Heart left ventricle (tissue), 16 donors: ENCODE measurements at regions not wholly inside any gene's neighbourhood (a gene's known extent, or its start where the extent isn't known, plus 50 kb on each side); places are given as distances from the start of the nearest gene placed in this dataset.

Experiments
- ATAC-seq, 4 donors: fragments of 200-7000 bp; cut with Tn5 transposase; one replicate each; pipeline ENCODE4 v1.9.1; 2020 to 2022; ENCODE audit warnings: moderate library complexity in 4 of 4, mild to moderate bottlenecking in 3 of 4, moderate number of reproducible peaks in 1 of 4
- DNase-seq, 5 donors: peaks; one replicate each; pipeline ENCODE4 v3.0.0-alpha.2; 2020
- H3K27ac ChIP-seq, 12 donors: fragments of 200-600 bp; sonication (generic) in 4 of 12; one replicate each; pipeline versions ENCODE4 v1.5.0 to v1.8.0; 2016 to 2022; ENCODE audit warnings: mild to moderate bottlenecking in 2 of 12
- H3K27me3 ChIP-seq, 9 donors: fragments of 200-600 bp; sonication (generic) in 2 of 9; one replicate each; pipeline versions ENCODE4 v1.5.1 to v1.8.0; 2016 to 2022; ENCODE audit warnings: mild to moderate bottlenecking in 3 of 9
- H3K36me3 ChIP-seq, 9 donors: fragments of 200-600 bp; sonication (generic) in 2 of 9; one replicate each; pipeline versions ENCODE4 v1.5.0 to v1.8.0; 2018 to 2022; ENCODE audit warnings: mild to moderate bottlenecking in 2 of 9
- H3K4me1 ChIP-seq, 12 donors: fragments of 200-600 bp; sonication (generic) in 4 of 12; one replicate each; pipeline versions ENCODE4 v1.5.0 to v1.8.0; 2016 to 2022; ENCODE audit warnings: mild to moderate bottlenecking in 3 of 12
- H3K4me3 ChIP-seq, 12 donors: fragments of 200-600 bp; sonication (generic) in 4 of 12; one replicate each; pipeline versions ENCODE4 v1.5.0 to v1.8.0; 2017 to 2022; ENCODE audit warnings: mild to moderate bottlenecking in 9 of 12, moderate library complexity in 4 of 12
- H3K9me3 ChIP-seq, 12 donors: fragments of 200-600 bp; sonication (generic) in 4 of 12; one replicate each; pipeline versions ENCODE4 v1.5.0 to v1.8.0; 2016 to 2022; ENCODE audit warnings: mild to moderate bottlenecking in 1 of 12
- POLR2A ChIP-seq, 2 donors: fragments of 450-650 bp; IDR thresholded peaks; one replicate each; pipeline ENCODE4 v1.6.1; 2017; ENCODE audit warnings: antibody characterized with exemption in 2 of 2, mild to moderate bottlenecking in 2 of 2, moderate library complexity in 2 of 2
- WGBS, 4 donors: extraction: QIAGEN DNeasy Blood & Tissue Kit in 2 of 4; methylation state at CpG; one replicate each; pipeline versions ENCODE4 v1.1.5 to v1.1.7; 2013 to 2018; 5-methylcytosine and 5-hydroxymethylcytosine counted together
- intact Hi-C, 10 donors: fragments of 100-400 bp; cut with DNase I; formaldehyde crosslinking; loops; one replicate each; pipeline versions ENCODE4 v1.11.1 to v1.14.2; 2022
- TF ChIP-seq, protein P1 (sequence below), 12 donors: fragments of 200-600 bp; sonication (generic) in 4 of 12; IDR thresholded peaks; one replicate each; pipeline versions ENCODE4 v1.5.0 to v1.8.0; 2018 to 2022; ENCODE audit warnings: antibody characterized with exemption in 12 of 12, mild to moderate bottlenecking in 5 of 12
- donor health status: ischemic (EF 13 %, LVEDD 7.1; RV severe dilation, severe dysfunction).
- donor health status: healthy with polysubstance abuse.
- donor health status: DM: no; HTN: yes; CAD: no.
- donor health status: DM: no; HTN: no; CAD: no.
- donor health status: ischemic (EF 25% LVEDD 6.9; RV normal size, moderate dysfunction).
- donor health status: ischemic (EF 25% LVEDD 5.7; RV mildly dilated, moderate dysfunction).
- donor health status: healthy.
- donor health status: DM: yes; HTN: yes; CAD: no.
- donor health status: ischemic (EF 35%, LVEDD 5.7; RV mildly dilated, moderate dysfunction).
- donor health status: nonischemic (EF 11% LVEDD 7.7; RV severe dilation, severe dysfunction).
- donor health status: DM: yes; HTN: yes; CAD: no.
- donor health status: PGD.
- donor health status: ischemic (EF 29% LVEDD 5.4; RV normal size, mild dysfunction).
- donor health status: nonischemic (EF 23%, LVEDD 6.1; RV moderate dilation, normal function).

DNA sequence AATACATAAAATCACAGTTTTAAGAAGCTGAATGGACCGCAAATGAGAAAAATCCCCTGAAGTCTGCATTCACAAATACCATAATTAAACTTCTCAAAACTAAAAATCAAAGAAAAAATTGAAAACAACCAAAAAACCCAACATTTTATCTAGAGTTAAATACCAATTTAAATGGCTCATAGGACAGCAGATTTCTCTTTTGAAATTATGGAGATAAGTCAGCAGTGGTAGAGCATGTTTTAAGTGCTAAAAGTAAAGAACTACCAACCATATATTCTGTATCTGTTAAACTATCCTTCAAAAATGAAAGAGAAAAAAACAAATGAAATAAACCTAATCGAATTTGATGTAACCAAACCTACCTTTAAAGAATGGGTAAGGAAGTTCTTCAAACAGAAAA is 862.8 kb downstream of the TAF11L14 start:
- 66 to 71% (median 68%) methylated on average over 2 of the region's 2 CpGs for WGBS, 4 donors
- Histone ChIP-seq H3K9me3 (peaks cover 0 to 23% (median 2%) of the 10 kb centered on the region in 12 donors), H3K27me3 (no peaks in the 10 kb centered on the region), H3K4me1 (no peaks in the 10 kb centered on the region), H3K36me3 (no peaks in the 10 kb centered on the region), H3K4me3 (no peak overlapping the region), H3K27ac (no peak overlapping the region)
- ATAC-seq: no peak
- intact Hi-C loops: no loop called here
- TF ChIP-seq, protein P1, sequence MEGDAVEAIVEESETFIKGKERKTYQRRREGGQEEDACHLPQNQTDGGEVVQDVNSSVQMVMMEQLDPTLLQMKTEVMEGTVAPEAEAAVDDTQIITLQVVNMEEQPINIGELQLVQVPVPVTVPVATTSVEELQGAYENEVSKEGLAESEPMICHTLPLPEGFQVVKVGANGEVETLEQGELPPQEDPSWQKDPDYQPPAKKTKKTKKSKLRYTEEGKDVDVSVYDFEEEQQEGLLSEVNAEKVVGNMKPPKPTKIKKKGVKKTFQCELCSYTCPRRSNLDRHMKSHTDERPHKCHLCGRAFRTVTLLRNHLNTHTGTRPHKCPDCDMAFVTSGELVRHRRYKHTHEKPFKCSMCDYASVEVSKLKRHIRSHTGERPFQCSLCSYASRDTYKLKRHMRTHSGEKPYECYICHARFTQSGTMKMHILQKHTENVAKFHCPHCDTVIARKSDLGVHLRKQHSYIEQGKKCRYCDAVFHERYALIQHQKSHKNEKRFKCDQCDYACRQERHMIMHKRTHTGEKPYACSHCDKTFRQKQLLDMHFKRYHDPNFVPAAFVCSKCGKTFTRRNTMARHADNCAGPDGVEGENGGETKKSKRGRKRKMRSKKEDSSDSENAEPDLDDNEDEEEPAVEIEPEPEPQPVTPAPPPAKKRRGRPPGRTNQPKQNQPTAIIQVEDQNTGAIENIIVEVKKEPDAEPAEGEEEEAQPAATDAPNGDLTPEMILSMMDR (IDR thresholded peaks at IDR 0.05): no peak
- TF ChIP-seq POLR2A (IDR thresholded peaks at IDR 0.05): no peak
- no peak for DNase-seq

DNA sequence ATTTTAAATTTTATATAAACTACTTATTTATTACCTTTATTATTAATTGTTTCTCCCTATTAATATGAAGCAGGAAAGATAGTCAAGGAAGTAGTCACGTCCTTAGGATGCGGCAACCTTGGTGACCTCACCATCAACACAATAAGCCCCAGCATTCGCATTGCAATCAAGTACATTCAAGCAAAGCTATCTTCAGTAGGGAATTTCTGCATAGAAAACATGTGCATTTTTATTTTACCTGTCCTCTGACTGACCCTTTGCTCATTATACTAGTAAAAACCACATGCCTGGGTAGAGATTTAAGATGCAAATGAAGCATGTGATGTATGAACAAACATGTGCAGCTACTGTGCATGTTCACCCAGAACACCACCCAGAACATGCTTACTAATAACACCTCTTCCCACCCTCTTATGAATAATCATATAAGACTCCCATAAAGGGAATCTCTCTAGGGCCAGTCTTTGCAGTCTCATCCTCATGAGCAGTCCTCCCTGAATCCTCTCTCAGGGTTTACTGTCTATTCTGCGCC is 869.6 kb downstream of the TAF11L14 start:
- intact Hi-C loops: no loop called here
- Histone ChIP-seq H3K4me1 (no peaks in the 10 kb centered on the region), H3K27ac (no peak overlapping the region), H3K36me3 (no peaks in the 10 kb centered on the region), H3K9me3 (peaks cover 0 to 12% (median 0%) of the 10 kb centered on the region in 12 donors), H3K27me3 (no peaks in the 10 kb centered on the region), H3K4me3 (no peak overlapping the region)
- no peak for TF ChIP-seq POLR2A (IDR thresholded peaks at IDR 0.05)
- TF ChIP-seq, protein P1 (IDR thresholded peaks at IDR 0.05): no peak
- DNase-seq: no peak
- ATAC-seq: no peak
- WGBS, 4 donors: 82 to 83% (median 83%) methylated on average over 4 of the region's 4 CpGs

DNA sequence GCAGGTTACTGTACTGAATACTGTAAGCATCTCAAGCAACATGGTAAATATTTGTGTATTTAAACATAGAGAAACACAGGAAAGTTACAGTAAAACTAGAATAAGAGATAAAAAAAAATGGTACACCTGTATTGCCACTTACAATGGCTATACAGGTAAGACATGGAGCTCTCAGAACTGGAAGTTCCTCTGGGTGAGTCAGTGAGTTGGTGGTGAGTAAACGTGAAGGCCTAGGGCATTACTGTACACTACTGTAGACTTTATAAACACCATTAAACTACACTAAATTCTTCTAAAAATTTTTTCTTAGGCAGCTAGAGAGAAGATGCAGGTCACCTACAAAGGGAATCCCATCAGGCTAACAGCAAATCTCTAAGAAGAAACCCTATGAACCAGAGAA is 872.9 kb downstream of the TAF11L14 start:
- Histone ChIP-seq H3K4me3 (no peak overlapping the region), H3K9me3 (peaks cover 0 to 27% (median 0%) of the 10 kb centered on the region in 12 donors), H3K27me3 (no peaks in the 10 kb centered on the region), H3K4me1 (no peaks in the 10 kb centered on the region), H3K36me3 (no peaks in the 10 kb centered on the region), H3K27ac (no peak overlapping the region)
- no peak for TF ChIP-seq POLR2A (IDR thresholded peaks at IDR 0.05)
- ATAC-seq: no peak
- intact Hi-C loops: no loop called here
- DNase-seq: no peak
- WGBS, 4 donors: 72 to 77% (median 76%) methylated on average over 1 of the region's 1 CpG

DNA sequence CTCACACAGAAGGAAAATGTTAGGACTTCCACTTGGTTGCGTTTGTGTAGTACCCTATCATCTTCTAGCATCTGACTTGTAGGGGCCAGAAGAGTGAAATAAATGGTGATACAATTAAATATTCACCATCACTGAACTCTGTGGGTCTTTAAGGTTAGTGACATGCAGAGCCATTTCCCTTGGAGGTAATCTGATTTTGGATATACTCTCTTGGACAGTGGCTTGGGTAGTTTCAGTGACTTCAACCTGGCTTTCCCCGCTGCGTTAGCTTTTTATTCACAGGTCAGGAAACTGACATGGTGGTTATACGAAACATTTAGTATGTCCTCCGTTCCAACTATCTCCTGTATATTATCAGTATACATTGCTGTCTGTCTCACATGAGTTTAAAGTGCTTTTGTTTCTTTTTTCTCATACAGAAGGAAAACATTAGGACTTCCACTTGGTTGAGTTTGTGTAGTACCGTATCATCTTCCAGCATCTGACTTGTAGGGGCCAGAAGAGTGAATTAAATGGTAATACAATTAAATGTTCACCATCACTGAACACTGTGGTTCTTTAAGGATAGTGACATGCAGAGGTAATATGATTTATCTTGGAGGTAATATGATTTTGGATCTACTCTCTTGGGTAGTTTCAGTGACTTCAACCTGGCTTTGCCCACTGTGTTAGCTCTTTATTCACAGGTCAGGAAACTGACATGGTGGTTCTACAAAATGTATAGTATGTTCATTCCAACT is 883.6 kb downstream of the TAF11L14 start:
- no peak for DNase-seq
- TF ChIP-seq, protein P1 (IDR thresholded peaks at IDR 0.05): no peak
- TF ChIP-seq POLR2A (IDR thresholded peaks at IDR 0.05): no peak
- intact Hi-C loops: no loop called here
- no peak for ATAC-seq
- Histone ChIP-seq H3K36me3 (no peaks in the 10 kb centered on the region), H3K27me3 (no peaks in the 10 kb centered on the region), H3K9me3 (peaks cover 0 to 10% (median 0%) of the 10 kb centered on the region in 12 donors), H3K27ac (no peak overlapping the region), H3K4me3 (no peak overlapping the region), H3K4me1 (no peaks in the 10 kb centered on the region)
- WGBS, 4 donors: 79 to 88% (median 84%) methylated on average over 6 of the region's 6 CpGs
